Middle frontal gyrus (tissue), 1 donor: ENCODE measurements at regions not wholly inside any gene's neighbourhood (a gene's known extent, or its start where the extent isn't known, plus 50 kb on each side); places are given as distances from the start of the nearest gene placed in this dataset.
"Not testable (repeated sequence)": the region's sequence is repeated elsewhere in the genome, so short reads cannot be mapped to it uniquely, and the experiment has no call there.

ENCODE experiments used
- DNase-seq: peaks from one replicate; pipeline ENCODE4 v3.0.0-alpha.2; 2015; ENCODE audit warnings: low spot score; ENCODE audit errors: extremely low spot score

DNA sequence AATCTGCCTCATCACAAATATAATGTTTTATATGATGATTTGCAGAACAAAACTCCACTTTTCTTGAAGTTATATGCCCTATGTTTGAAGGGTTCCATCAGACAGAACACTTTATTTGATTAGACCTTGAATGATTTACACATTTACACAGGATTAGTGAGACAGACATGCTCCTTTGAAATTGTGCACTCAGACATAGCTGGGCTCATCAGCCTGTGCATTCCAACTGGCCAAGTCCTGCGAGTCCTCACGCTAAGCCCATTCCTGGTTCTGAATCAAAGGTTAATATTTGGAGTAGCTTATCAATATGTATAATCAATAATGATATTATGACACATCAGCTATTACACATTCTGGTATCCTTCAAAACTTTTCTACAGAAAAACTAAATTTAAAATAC lies 173.6 kb downstream of the MBL2 start:
- no peak for DNase-seq

DNA sequence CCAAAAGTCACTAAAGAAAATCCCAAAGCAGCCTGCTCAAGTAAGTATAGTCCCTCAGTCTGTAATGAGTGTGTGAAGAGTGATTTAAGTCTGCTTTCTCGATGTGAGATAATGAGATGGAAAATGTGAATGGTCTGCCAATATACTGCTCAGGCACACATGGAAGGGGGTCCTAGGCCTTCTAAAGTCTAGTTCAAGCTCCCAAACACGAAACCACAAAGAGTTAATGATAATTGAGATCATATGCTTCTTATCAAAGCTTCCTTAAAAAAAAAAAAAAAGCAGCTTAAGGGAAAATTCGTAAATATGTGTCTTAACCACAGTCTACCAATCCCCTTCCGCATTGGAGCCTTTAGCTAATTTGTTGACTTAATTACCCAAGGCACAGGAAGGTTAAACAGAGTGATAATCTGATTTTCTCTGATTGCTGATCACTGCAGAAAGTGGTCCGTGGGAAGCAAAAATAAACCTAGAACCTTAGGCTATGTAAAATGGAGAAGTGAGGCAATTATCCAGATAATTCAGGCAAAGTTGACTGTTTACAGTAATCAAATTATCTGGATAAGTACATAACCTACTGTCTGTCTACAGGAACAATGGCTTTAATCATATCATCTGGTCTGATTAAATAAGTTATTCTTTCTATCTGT lies 172.9 kb downstream of the MBL2 start:
- no peak for DNase-seq

DNA sequence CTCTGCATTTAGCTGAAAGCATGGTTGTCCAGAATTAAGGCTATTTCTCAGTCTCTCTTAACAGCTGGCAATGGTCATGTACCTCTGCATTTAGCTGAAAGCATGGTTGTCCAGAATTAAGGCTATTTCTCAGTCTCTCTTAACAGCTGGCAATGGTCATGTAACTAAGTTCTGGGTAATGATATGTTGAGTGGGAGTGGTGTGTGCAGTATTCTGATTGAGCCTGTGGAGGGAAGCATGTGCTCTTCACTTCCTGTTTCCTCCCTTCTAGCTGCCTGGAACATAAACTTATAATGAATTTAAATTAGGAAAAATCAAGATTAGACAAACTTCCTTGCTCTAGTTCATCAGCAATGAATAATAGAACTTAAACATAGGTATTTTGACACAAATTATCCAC lies 168.5 kb downstream of the MBL2 start:
- not testable (repeated sequence) for DNase-seq

- DNase-seq = no peak
Measured at GRCh38 chr10:52609071-52609470, 163.5 kb downstream of the MBL2 start.

DNA sequence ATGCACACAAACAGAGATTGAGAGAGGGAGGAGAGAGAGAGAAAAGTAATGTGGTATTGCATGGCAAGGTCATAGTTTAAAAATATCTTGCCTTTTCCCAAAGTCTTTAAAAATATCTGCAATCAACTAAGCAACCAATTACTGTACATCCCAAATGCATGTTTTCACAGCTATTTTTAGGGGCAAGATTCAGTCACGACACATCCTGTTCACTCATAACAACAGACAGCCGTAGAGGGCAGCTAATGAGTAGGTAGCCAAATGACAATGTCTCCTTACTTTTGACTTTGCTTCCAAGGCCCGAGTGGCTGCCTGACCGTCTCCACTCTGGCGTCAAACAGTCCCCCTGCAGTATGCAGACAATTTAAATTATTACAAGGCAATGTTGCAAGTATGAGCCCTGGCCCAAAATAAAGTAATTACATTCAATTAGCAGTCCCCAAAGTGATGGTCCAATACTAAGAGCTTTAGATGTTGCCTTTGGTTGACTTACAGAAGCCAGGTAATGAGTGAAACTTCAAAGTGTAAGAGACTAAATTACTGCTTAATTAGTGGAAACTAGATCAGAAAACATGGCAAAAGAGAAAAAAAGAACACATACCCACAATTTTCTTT lies 162.9 kb downstream of the MBL2 start:
- no peak for DNase-seq

- DNase-seq = no peak
Measured at GRCh38 chr10:52615331-52615730, 157.3 kb downstream of the MBL2 start.

DNA sequence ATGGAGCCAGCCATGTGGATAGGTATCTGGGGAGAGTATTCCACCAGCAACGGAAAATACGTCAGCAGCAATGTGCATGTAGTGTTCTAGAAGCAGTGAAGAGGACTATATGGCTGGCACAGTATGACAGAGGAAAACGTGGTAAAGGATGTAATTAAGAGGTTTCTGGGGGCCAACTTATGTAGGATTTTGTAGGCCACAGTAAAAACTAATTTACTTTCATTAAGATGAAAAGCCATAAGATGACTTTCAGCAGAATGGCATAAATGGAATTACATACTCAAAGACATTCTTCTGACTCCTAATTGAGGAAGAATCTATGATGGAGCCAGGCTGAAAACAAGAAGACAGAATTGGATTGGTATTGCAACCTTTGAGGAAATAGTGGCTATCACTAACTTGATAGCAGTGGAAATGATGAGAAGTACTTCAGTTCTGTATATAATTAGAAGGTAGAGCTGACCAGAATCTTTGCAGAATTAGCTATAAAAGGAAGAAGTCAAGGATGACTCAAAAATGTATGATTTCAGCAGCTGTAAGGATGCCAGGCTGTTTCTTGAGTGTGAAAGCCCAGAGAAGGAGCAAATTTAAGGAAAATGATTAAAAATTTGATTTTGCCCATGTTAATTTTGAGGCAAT lies 156.7 kb downstream of the MBL2 start:
- DNase-seq = no peak

DNA sequence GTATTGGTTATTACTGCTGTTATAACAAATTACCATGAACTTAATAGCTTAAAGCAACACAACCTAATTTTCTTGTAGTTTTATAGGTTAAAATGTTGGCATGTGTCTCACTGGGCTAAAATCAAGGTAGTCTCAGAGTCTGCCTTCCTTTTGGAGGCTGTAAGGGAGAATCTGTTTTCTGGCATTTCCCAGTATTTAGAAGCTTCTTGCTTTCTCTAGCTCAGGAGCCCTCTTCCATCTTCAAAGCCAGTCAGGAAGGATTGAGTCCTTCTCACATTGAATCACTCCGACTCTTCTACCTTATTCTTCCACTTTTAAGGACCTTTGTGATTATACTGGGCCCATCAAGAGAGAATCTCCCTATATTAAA lies 156.2 kb downstream of the MBL2 start:
- DNase-seq = no peak

GRCh38 chr10:52617346-52617745 lies 155.2 kb downstream of the MBL2 start:
- DNase-seq = no peak

GRCh38 chr10:52619052-52619451 lies 153.5 kb downstream of the MBL2 start:
- no peak for DNase-seq

DNA sequence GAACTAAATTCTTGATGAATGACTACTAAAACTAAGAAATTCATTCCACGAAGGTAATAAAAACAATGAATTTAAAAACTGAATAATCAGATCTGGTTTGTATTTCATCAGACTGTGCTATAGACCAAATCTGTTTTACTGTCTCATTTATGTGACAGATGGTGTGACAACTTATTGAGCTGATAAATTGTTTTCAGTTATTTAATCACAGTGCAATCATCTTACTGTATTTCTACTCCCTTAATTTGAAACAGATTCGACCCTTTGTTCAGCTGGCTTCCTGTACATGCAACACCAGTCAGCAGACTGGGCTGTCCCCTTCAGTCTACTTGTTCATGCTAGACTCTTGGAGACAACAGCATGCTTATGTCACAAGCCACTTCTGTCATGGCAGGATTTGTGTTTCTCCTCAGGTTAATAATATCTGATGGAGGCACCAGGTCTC lies 150.9 kb downstream of the MBL2 start:
- DNase-seq = no peak

GRCh38 chr10:52623761-52624160 lies 148.8 kb downstream of the MBL2 start:
- no peak for DNase-seq

- DNase-seq = no peak
Measured at GRCh38 chr10:52627279-52627678, 145.3 kb downstream of the MBL2 start.

GRCh38 chr10:52631146-52631545 lies 141.4 kb downstream of the MBL2 start:
- no peak for DNase-seq

DNA sequence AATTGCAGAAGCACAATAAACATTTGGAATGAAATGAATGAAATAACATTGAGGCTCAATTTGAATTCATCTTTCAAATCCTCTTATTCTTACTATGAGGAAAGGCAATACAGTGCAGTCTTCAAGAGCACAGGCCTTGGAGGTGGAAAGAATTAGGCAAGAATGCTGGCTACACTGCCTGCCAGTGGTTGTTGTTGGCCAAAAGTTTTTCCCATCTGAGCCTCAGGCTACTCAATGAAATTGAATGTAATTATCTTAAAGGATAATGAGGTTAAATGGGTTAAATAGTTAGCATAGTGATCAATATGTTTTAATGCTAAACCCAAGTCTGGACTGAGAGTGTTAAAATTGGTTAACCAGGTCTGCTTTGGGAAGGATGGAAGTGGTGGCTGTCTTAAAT lies 140.9 kb downstream of the MBL2 start:
- DNase-seq = no peak

GRCh38 chr10:52632591-52632990 lies 140.0 kb downstream of the MBL2 start:
- no peak for DNase-seq

- DNase-seq = no peak
Measured at GRCh38 chr10:52633266-52633665, 139.3 kb downstream of the MBL2 start.

- no peak for DNase-seq
Measured at GRCh38 chr10:52635651-52636050, 136.9 kb downstream of the MBL2 start.

DNA sequence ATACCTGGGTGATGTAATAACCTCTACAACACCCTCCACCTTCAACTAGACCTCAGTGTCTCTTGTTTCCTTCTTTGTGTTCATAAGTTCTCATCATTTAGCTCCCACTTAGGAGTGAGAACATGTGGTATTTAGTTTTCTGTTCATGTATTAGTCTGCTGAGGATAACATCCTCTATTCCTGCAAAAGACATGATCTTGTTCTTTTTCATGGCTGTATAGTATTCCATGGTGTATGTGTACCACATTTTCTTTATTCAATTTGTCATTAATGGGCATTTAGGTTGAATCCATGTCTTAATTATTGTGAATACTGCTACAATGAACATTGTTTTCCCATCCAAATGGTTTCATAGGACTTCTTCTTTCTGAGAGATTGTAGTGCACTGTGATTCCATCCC lies 135.7 kb downstream of the MBL2 start:
- no peak for DNase-seq

GRCh38 chr10:52637592-52637991 lies 135.0 kb downstream of the MBL2 start:
- DNase-seq = no peak

DNA sequence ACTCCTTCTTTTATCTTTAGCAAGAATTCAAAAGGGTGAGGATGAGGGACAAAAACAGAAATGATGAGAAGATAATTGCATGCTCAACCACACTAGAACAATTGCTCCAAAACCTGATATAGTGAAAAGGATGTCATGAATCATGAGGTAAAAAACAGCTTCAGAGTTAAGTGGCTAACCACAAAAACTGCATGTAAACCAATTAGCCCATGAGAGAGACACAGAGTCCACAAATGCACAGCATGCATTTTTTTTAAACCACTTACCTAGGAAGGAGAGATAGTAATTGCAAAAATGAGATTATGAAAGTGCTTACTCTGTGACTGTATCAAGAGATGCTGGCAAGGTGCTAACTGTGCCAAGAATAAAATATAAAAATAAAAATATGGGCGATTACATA lies 132.9 kb downstream of the MBL2 start:
- no peak for DNase-seq

DNA sequence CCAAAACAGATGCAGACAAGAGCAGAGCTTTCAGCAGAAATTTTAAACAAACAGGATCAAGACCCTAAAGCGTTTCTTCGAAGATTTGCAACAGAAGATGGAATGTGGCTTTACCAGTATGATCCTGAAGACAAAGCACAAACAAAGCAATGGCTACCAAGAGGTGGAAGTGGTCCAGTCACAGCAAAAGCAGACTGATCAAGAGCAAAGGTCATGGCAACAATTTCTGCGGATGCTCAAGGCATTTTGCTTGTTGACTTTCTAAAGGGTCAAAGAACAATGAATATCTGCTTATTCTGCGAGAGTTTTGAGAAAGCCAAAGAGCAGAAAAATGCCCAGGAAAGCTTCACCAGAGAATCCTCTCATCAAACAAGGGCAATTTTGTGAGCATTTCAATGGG lies 130.4 kb downstream of the MBL2 start:
- DNase-seq = no peak
